A673 (cell line): ENCODE measurements at regions not wholly inside any gene's neighbourhood (a gene's known extent, or its start where the extent isn't known, plus 50 kb on each side); places are given as distances from the start of the nearest gene placed in this dataset.

Experiments used
- CTCF ChIP-seq: fragments of 300-800, 200-600 bp; sonication (generic); conservative IDR thresholded peaks from 2 replicates; pipeline ENCODE4 v1.5.1; 2017; ENCODE audit warnings: low read depth, mild to moderate bottlenecking, antibody characterized with exemption, low read length, moderate library complexity, mixed read lengths
- EZH2 ChIP-seq: fragments of 200-600 bp; sonication (generic); IDR thresholded peaks from 2 replicates; pipeline ENCODE4 v1.6.1; 2017; ENCODE audit warnings: borderline replicate concordance, low read depth, mild to moderate bottlenecking, mixed read lengths, antibody characterized with exemption, low read length; ENCODE audit not compliant: poor library complexity, severe bottlenecking

GRCh38 chr1:143717434-143717833, 254.4 kb downstream of the FAM72C start:
- no peak for TF ChIP-seq CTCF
- TF ChIP-seq EZH2: no peak
